ENCODE measurements at regions not wholly inside any gene's neighbourhood (a gene's known extent, or its start where the extent isn't known, plus 50 kb on each side); places are given as distances from the start of the nearest gene placed in this dataset.

- Mint-ChIP-seq H3K4me3 (no peak overlapping the region), H3K36me3 (ENCODE audit: low read depth) (no peaks in the 10 kb centered on the region), H3K27ac (no peak overlapping the region), H3K9me3 (no peaks in the 10 kb centered on the region), H3K27me3 (ENCODE audit: insufficient read depth, low read depth, poor library complexity) (peaks cover 2% of the 10 kb centered on the region), H3K4me1 (peaks cover 26% of the 10 kb centered on the region)
- no peak overlapping the region for H3K4me2 ChIP-seq
- no peaks in the 10 kb centered on the region for H3K79me2 ChIP-seq (replicated peaks; ENCODE audit: insufficient read depth)
- TF ChIP-seq ZNF331 (CRISPR knock-in tag; IDR thresholded peaks at IDR 0.05; ENCODE audit: low read depth) (no peak), CREB1 (CRISPR knock-in tag; IDR thresholded peaks at IDR 0.05; ENCODE audit: low read depth) (no peak), ZNF462 (CRISPR knock-in tag; IDR thresholded peaks at IDR 0.05) (no peak), POLR2AphosphoS5 (IDR thresholded peaks at IDR 0.05; ENCODE audit: low read depth) (no peak), ETS1 (IDR thresholded peaks at IDR 0.05) (no peak), EZH2phosphoT487 (IDR thresholded peaks at IDR 0.05; ENCODE audit: unreplicated experiment) (no peak), CTCF (conservative IDR thresholded peaks at IDR 0.05; ENCODE audit: low read depth in 2 of 2) (no peak), EZH2 (IDR thresholded peaks at IDR 0.05; ENCODE audit: low read depth, unreplicated experiment) (no peak), STAT1 (IDR thresholded peaks at IDR 0.05; ENCODE audit: unreplicated experiment) (no peak), JUNB (IDR thresholded peaks at IDR 0.05; ENCODE audit: unreplicated experiment) (no peak), ZNF114 (CRISPR knock-in tag; IDR thresholded peaks at IDR 0.05) (no peak), NANOG (IDR thresholded peaks at IDR 0.05; ENCODE audit: borderline replicate concordance) (no peak)
- TF ChIP-seq, protein P1, sequence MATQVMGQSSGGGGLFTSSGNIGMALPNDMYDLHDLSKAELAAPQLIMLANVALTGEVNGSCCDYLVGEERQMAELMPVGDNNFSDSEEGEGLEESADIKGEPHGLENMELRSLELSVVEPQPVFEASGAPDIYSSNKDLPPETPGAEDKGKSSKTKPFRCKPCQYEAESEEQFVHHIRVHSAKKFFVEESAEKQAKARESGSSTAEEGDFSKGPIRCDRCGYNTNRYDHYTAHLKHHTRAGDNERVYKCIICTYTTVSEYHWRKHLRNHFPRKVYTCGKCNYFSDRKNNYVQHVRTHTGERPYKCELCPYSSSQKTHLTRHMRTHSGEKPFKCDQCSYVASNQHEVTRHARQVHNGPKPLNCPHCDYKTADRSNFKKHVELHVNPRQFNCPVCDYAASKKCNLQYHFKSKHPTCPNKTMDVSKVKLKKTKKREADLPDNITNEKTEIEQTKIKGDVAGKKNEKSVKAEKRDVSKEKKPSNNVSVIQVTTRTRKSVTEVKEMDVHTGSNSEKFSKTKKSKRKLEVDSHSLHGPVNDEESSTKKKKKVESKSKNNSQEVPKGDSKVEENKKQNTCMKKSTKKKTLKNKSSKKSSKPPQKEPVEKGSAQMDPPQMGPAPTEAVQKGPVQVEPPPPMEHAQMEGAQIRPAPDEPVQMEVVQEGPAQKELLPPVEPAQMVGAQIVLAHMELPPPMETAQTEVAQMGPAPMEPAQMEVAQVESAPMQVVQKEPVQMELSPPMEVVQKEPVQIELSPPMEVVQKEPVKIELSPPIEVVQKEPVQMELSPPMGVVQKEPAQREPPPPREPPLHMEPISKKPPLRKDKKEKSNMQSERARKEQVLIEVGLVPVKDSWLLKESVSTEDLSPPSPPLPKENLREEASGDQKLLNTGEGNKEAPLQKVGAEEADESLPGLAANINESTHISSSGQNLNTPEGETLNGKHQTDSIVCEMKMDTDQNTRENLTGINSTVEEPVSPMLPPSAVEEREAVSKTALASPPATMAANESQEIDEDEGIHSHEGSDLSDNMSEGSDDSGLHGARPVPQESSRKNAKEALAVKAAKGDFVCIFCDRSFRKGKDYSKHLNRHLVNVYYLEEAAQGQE (IDR thresholded peaks at IDR 0.05; ENCODE audit: unreplicated experiment) = no peak
- H3K27ac ChIP-seq (ENCODE audit: low read depth) = no peak overlapping the region
- H3K4me3 ChIP-seq = no peak overlapping the region
- no peaks in the 10 kb centered on the region for H3K27me3 ChIP-seq (ENCODE audit: insufficient read depth)
- no peaks in the 10 kb centered on the region for H3K36me3 ChIP-seq (ENCODE audit: insufficient read depth)
- no peak overlapping the region for H2AFZ ChIP-seq
- H4K20me1 ChIP-seq (replicated peaks; ENCODE audit: insufficient read depth) = no peaks in the 10 kb centered on the region
- DNase-seq (ENCODE audit: low spot score) (no peak), ATAC-seq (no peak)
- H3K9me2 ChIP-seq (ENCODE audit: insufficient read depth) = no peaks in the 10 kb centered on the region
- no peaks in the 10 kb centered on the region for H3F3A ChIP-seq (replicated peaks; ENCODE audit: low read depth)
- peaks cover 4% of the 10 kb centered on the region for H3K4me1 ChIP-seq (ENCODE audit: insufficient read depth)
These were observed 106.9 kb upstream of the PIEZO2 start for GRCh38 chr18:11256251-11256650.
